HG03442 (cell line): ENCODE measurements at regions not wholly inside any gene's neighbourhood (a gene's known extent, or its start where the extent isn't known, plus 50 kb on each side); places are given as distances from the start of the nearest gene placed in this dataset.
"Not testable (repeated sequence)": the region's sequence is repeated elsewhere in the genome, so short reads cannot be mapped to it uniquely, and the experiment has no call there.

ENCODE experiments used
- ATAC-seq: cut with Tn5 transposase; IDR thresholded peaks from one replicate; pipeline ENCODE4 v1.9.1; 2021; ENCODE audit warnings: mild to moderate bottlenecking, moderate library complexity; ENCODE audit not compliant: unreplicated experiment

DNA sequence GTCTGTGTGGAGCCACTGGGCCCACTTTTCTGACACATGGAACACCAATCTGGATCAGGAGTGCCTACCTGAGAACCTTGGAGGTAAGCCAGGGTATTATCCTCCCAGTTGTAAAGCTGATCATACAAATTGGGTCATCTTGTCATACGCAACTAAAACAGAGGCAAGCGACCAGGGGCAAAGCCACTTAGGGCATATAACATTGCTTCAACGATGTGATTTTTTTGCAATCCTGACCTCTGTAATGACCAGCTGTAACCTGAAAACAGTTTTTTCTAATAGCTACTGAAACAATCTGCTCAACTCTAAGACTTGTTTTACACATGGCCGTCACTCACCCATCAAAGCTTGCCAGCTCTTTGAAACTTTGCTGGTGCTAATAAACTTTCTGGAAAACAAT is 261.5 kb upstream of the AGTR2 start:
- no peak for ATAC-seq

DNA sequence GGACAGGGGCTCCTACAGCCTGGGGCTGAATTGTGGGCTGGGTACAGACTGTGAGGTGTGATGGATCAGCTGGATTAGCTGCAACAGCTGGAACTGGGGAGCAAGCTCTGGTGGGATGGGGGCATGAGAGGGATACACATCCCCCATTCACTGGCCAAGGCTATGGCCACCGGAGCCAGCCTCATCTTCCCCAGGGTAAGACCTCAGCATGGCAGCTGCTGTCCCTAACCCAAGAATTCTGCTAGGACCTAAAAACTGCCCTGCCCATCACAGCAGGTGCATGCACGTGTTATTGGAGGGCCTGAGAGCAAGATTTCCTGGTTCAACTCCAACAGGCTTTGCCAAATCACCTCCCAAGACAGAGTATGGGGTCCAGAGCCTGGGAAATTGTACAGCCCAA is 258.6 kb upstream of the AGTR2 start:
- ATAC-seq, result no peak

DNA sequence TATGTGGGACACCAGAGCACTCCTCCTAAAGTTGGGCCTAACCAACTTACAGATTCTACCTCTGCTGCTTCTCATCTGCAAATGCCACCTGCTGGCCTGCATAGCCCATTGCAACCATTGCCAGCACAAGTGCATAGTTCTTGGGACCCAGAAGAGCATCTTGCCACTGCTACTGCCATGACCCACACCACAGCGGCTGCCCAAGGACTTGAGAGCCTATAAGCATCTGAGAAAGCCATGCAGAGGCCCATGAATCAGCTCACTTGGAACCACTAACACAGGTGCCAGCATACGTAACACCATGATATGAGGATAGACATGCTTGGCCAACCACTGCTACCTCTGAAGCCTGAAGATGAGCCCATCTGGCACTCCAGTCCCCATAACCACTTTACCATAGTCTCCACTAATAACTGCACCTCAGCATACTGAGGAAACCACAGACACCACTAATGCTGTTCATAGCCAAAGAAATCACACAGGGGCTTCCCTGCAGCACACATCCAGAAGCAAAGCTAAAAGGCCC is 258.1 kb upstream of the AGTR2 start:
- ATAC-seq, result peak; percentile 95

DNA sequence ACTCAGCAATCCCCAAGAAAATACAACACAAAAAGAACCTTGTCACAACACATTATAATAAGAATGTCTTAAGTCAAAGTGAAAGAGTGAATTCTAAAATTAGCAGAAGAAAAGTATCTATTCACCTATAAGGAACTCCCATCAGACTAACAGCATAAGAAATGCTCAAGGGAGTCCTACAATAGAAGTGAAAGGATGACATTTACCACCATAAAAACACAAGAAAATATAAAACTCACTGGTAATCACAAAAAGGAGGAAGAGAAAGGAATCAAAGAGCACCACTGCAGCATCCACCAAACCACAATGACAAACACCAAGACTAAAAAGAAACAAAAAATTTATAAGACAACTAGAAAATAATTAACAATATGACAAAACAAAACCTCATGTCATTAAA is 257.0 kb upstream of the AGTR2 start:
- peak; percentile 38 for ATAC-seq

DNA sequence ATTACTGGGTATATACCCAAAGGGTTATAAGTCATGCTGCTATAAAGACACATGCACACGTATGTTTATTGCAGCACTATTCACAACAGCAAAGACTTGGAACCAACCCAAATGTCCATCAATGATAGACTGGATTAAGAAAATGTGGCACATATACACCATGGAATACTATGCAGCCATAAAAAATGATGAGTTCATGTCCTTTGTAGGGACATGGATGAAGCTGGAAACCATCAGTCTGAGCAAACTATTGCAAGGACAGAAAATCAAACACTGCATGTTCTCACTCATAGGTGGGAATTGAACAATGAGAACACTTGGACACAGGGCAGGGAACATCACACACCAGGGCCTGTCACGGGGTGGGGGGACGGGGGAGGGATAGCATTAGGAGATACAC is 254.9 kb upstream of the AGTR2 start:
- not testable (repeated sequence) for ATAC-seq

DNA sequence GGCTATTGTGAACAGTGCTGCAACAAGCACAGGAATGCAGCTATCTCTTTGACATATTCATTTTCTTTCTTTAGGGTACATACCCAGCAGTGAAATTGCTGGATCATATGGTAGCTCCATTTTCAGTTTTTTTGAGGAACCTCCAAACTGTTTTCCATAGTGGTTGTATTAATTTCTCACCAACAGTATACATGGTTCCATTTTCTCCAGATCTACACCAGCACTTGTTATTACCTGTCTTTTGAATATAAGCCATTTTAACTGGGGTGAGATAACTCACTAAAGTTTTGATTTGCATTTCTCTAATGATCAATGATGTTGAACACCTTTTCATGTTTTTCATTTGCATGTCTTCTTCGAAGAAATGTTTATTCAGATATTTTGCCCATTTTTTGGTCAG is 241.1 kb upstream of the AGTR2 start:
- ATAC-seq, result no peak

DNA sequence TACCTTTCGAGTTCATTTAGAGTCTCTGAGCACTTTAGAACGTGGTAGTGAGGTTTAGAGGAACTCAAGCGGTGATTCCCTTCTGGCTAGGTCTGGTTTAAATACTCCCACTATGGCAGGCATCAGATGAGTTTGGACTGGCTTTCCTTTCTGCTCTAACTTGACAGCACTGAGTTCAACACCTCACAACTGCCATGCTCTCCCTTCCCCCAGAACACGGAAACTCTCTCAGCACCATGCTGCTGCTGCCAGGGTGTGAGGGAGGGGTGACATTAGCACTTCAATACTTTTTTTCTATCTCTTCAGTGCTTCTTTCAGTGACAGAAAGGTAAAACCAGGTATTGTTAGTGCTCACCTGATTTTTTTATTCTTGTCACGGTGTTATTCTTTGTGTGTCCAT is 234.5 kb upstream of the AGTR2 start:
- ATAC-seq, result no peak

DNA sequence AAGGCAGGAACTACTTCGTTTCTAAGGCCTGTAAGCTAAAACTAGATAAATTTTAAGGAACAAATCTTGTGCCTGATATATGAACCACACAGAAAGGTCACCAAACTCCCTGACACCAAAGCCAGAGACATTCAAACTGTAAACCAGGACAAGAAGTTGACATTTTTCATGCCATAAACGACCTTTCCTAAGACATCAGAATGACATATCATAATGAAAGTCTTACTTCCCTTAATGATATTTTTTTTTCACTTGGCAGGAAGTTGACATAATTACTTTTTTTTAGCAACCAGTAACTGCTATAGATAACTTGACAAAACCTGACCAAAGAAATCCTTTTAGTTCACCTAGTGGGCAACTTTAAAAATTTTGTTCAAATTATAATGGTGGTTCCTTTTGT is 231.5 kb upstream of the AGTR2 start:
- ATAC-seq, result peak; percentile 69

DNA sequence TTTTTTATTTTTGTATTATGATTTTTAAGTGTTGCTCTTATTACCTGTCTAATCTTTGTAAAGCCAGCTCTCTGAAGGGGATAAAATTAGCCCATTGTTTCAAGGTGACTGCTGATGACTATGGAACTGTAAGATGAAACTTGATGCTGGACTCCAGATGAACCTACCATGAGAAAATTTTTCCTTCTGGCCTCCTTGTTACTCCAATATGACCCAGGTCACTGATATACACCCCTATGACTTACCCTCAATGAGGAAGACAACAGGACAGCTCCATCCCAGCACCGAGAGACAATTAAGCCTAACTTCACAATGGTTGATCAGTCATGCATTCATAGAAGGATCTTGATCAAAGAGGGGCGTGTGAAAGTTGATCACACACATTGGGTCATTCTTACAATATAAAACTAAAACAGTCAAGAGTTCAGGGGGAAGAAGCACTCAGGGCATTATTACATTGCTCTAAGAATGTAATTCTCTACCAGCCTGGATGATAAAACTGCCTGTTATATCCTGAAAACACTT is 230.8 kb upstream of the AGTR2 start:
- peak; percentile 28 for ATAC-seq

DNA sequence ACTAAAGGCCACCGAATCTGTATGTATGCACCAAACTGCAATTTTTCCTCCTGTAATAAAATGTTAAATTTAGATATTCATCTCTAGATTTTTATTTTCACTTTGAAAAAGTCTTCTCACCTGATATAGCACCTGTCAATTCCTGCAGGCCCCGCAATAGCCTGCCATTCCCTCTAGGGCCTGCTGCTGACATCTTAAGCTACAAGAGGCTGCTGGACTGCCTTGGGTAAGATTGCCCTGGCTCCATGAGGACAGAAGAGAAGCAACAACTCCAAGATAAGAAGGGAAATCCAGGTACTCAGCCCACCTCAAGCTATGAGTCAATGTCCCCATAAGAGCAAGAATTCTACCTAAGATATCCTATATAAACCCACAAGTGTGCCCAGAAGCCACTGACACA is 230.2 kb upstream of the AGTR2 start:
- no peak for ATAC-seq

DNA sequence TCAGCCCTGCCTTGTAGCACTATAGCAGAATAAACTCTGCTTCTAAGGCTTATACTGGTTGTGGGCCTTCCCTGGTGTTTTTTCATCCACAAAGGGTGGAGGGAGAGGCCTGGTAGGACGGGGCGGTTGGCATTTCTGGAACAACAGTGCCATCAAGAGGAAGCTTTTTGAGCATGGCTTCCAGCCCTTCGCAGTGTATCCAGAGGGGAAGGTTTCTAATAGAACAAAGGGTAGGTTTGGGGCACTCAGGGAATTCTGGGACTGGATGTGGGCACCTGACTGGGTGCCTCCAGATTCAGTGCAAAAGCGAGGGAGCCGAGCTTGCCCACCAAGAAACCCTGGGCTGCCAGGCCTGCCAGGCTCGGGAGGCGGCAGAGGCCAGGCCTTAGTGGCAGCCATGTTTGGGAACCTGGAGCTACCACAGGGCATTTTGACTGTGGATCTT is 229.6 kb upstream of the AGTR2 start:
- peak; percentile 55 for ATAC-seq

DNA sequence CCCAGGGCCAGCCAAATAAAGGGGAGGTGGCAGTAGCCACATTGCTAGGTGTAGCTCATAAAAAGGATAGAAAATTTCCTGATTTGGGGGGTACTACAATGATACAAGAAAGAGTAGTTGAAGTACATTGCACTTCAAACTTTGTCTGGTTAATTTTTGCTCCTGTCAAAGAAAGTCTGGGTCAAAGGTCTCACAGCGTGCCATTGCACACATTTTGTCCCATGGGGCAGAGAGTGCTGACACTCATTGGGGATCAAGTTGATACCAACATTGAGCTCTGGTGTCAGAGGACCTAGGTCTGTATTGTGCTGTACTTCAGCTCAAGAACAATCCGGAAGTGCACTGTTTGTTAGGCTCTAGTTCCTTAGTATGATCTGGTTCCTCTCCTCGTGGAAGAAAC is 229.2 kb upstream of the AGTR2 start:
- ATAC-seq, result no peak

DNA sequence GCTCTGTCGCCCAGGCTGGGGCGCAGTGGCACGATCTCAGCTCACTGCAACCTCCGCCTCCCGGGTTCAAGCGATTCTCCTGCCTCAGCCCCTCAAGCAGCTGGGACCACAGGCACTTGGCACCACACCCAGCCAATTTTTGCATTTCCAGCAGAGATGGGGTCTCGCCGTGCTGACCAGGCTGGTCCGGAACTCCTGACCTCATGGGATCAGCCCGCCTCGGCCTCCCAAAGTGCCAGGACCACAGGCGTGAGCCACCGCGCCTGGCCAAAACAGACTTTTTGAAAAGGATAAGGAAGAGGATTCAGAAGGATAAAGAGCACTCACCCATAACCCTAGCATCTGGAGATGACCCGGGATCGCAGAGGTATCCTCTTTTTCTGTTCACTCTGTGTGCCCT is 224.5 kb upstream of the AGTR2 start:
- ATAC-seq, result no peak

DNA sequence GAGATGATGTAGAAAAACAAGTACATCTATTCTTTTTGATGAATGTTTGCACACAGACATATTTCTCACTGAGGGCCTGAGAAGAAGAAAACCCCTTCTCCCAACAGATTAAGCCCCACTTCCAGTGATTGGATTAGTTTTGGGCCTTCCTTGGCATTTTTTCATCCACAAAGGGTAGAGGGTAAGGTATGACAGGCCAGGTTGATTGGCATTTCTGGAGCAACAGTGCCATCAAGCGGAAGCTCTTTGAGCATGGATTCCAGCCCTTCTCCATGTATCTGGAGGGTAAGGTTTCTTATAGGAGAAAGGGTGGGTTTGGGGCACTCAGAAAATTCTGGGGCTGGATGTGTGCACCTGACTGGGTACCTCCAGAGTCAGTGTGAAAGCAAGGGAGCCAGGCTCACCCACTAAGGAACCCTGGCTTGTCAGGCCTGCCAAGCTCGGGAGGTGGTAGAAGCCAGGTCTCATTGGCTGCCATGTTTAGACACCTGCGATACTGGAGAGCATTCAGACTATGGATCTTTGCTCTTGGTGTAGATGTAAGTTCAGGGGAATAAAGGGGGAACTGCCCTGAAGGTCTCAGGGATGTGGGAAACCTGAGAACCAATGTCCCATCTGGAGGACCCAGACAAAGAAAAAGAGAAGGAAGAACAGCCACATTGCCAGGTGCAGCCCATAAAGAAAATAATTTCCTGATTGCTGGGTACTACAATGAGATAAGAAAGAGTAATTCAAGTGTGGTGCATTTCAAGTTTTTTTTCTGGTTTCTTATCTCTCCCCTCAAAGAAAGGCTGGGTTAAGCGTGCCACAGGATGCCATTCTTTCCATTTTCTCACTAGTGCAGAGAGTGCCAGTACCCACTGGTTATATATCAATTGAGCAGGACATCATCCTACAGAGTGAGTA is 222.3 kb upstream of the AGTR2 start:
- ATAC-seq, result no peak

DNA sequence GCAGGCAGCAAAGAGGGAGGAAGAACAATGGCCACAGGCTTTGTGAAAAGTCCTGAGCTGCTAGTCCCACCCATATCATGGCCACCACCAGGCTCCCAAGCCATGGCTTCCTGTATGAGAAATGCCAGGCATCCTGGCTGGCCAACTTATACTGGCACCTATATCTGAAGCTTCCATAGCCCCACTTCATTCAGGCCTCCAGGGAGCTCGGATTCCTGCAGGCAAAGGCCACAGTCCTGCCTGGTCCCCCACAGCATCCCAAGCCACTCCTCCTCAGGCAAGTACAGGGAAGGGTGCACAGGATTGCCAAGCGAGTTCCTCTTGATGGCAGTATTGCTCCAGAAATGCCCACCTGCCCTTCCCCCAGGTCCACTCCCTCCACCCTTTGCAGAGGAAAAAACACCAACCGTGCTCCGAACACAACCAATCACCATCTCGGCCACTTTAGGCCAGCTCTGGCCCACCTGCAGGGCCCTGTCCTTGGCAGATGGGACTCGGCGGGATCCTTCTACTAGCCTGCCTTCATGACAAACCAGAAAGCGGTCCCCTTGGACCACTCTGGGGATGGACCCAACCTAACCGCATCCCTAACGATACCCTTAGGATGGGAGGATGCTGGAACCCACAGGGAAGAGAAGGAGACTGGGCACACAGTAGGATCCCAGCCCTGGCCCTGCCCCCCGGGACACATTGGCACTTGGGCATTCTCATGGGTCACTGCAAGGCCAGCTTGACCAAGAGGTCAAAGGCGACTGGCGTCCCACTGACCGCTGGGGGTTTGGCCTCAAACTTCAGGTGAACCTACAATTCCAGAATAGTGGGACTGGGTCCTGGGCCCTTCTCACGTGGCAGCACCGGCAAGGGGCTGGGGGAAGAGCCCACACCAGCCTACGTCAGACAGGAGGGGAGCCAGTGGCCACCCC is 220.4 kb upstream of the AGTR2 start:
- ATAC-seq, result no peak

DNA sequence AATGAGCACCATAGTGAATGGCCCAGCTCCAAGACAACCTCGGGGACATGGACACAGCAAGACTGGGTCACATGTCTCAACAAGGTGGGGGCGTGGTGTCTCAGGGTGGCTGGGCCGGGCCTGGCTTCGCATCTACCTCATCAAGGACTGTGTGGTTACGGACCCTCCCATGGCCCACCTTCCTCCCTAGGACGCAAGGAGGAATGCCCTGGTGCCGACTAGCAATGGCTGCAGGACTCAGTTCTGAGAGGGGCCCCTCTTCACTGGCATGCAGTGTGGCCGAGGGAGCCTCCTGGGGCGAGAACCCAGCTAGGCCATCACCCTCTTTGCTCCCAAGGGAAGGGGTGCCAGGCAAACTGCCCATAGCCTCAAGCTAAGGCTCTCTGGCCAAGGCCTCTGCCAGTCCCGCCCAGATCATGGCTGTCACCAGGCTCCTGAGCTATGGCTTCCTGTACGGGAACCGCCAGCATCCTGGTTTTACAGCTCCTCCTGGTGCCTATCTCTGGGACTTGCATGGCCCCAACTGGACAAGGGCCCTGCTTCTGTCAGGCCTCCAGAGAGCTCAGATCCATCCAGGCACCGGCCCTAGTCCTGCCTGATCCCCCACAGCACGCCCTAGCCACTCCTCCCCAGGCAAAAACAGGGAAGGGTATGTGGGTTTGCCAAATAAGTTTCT is 218.0 kb upstream of the AGTR2 start:
- ATAC-seq, result no peak

DNA sequence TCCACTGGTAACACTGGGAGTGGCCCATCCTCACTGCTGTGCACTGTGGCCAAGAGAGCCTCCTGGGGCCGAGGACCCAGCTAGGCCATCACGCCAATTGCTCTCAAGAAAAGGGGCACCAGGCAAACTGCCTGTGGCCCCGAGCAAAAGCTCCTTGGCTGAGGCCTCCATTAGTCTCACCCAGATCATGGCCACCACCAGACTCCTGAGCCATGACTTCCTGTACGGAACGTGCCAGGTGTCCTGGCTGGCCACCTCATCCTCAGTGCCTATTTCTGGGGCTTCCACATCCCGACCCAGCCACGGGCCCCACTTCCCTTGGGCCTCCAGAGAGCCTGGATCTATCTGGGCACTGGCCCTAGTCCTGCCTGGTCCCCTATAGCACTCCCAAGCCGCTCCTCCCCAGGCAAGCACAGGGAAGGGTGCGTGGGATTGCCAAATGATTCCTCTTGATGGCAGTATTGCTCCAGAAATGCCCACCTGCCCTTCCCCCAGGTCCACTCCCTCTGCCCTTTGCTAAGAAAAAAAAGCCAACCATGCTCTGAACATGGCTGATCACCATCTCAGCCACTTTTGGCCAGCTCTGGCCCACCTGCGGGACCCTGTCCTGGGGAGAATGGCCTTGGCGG is 212.6 kb upstream of the AGTR2 start:
- ATAC-seq, result no peak

DNA sequence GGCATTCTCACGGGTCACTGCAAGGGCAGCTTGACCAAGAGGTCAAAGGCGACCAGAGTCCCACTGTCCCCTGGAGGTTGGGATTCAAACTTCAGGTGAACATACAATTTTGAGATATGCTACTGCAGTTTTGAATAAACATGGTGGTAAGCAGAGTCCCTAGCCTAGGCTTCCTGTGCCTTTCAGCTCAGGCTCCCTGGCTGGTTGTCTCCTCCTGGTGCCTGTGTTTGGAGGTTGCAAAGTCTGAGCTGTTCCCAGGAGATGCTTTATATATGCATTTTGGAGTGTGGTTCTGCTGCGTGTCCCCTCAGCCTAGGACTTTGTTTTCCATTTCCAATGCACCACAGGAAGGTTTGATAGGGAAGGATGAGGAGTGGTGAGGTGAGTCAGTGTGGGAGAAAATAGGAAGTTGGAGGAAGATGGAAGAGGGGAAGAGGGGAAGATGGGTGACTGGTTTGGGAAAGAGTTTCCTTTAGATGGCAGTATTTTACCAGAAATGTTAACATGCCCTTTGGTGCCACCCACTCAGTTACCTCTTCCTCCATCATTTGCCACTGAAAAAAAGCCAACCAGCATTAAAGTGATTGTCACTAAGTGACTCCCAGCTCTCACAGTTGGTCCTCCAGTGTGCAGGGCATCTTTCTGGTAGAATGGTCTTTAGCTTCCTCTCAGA is 211.7 kb upstream of the AGTR2 start:
- ATAC-seq, result no peak

DNA sequence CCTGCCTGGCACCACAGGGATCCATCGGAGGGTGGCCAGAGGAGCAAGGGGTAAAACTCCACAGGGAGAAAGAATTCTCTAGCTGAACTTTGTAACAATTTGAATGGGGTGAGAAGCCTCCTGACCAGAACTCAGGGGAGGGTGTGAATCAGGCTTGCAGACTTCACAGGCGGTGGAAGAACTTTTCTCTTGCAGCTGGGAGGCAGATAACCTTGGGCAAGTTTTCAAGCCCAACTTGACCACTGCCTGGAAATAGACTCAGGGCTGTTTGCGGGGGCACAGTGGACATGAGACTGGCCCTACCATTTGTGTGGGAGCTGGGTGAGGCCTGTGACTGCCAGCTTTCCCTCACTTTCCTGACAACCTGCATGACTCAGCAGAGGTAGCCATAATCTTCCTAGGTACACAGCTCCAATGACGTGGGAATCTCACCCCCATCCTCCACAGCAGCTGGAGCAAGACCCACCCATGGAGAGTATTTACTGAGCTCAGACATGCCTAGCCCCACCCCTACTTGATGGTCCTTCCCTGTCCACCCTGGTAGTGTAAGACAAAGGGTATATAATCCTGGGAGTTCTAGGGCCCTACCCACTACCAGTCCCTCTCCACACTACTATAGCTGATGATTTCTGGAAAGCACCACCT is 210.0 kb upstream of the AGTR2 start:
- ATAC-seq, result no peak
